B cell (primary cell): ENCODE measurements at regions not wholly inside any gene's neighbourhood (a gene's known extent, or its start where the extent isn't known, plus 50 kb on each side); places are given as distances from the start of the nearest gene placed in this dataset.

Experiments
- EZH2 ChIP-seq: IDR thresholded peaks from 2 replicates; pipeline ENCODE4 v1.6.1; 2012; ENCODE audit warnings: borderline replicate concordance, low read depth, mild to moderate bottlenecking, moderate library complexity, low read length; ENCODE audit not compliant: insufficient read depth, poor library complexity, severe bottlenecking
- TF ChIP-seq, protein P1 (sequence below): fragments of 200-600 bp; IDR thresholded peaks from one replicate; pipeline ENCODE4 v1.8.0; 2022; ENCODE audit warnings: antibody characterized with exemption, mild to moderate bottlenecking

DNA sequence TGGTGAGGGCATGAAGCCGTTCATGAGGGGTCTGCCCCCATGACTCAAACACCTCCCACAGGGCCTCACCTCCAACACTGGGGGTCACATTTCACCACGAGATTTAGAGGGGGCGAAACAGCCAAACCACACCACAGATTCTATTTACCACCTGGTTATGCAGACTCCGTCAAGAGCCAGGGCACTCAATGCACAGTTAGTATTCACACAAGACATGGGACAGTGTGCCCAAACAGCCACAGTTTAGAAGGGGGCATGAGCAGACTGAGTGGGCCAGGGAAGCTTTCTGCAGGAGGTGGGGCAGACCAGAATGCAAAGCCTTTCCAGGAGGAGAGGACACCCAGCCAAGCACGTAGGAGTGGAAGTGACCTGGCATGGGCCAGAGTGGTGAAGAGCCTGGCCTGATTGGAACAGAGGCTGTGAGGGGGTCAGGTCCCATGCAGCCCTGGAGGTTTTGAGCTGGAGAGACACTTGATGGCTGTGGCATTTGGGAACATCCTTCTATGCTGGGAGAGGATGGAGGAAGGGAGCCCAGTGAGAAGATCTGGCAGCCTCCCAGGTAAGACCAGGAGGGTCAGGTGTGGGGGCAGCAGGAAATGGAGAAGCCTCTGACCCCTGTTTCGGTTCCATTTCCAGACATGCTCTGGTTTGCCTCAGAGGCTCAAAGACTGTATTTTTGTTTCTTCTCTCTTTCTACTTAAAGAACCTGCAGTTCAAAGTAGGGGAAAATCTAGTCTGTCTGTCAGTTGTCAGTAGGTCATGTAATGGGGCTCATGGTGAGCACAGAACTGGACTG is 199.1 kb upstream of the NCAM1 start:
- TF ChIP-seq, protein P1, sequence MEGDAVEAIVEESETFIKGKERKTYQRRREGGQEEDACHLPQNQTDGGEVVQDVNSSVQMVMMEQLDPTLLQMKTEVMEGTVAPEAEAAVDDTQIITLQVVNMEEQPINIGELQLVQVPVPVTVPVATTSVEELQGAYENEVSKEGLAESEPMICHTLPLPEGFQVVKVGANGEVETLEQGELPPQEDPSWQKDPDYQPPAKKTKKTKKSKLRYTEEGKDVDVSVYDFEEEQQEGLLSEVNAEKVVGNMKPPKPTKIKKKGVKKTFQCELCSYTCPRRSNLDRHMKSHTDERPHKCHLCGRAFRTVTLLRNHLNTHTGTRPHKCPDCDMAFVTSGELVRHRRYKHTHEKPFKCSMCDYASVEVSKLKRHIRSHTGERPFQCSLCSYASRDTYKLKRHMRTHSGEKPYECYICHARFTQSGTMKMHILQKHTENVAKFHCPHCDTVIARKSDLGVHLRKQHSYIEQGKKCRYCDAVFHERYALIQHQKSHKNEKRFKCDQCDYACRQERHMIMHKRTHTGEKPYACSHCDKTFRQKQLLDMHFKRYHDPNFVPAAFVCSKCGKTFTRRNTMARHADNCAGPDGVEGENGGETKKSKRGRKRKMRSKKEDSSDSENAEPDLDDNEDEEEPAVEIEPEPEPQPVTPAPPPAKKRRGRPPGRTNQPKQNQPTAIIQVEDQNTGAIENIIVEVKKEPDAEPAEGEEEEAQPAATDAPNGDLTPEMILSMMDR = no peak
- no peak for TF ChIP-seq EZH2
